Type B pancreatic cell (in vitro differentiated cells): ENCODE measurements at regions not wholly inside any gene's neighbourhood (a gene's known extent, or its start where the extent isn't known, plus 50 kb on each side); places are given as distances from the start of the nearest gene placed in this dataset.

Experiments used
- DNase-seq: peaks from one replicate; pipeline ENCODE4 v3.0.0; 2021; ENCODE audit warnings: mixed read lengths; ENCODE audit not compliant: unreplicated experiment; ENCODE audit errors: extremely low spot score
- H3K27ac Mint-ChIP-seq: 2 replicates; pipeline ENCODE4 v1.8.0; 2021; ENCODE audit warnings: mild to moderate bottlenecking, mixed read lengths
- H3K27me3 Mint-ChIP-seq: 2 replicates; pipeline ENCODE4 v1.8.0; 2021; ENCODE audit warnings: mixed read lengths
- H3K36me3 Mint-ChIP-seq: 2 replicates; pipeline ENCODE4 v1.8.0; 2021; ENCODE audit warnings: mixed read lengths
- H3K4me1 Mint-ChIP-seq: one replicate; pipeline ENCODE4 v1.8.0; 2021; ENCODE audit warnings: mixed read lengths; ENCODE audit not compliant: unreplicated experiment
- H3K4me3 Mint-ChIP-seq: 2 replicates; pipeline ENCODE4 v1.8.0; 2021; ENCODE audit warnings: mild to moderate bottlenecking, mixed read lengths
- H3K9me3 Mint-ChIP-seq: 2 replicates; pipeline ENCODE4 v1.8.0; 2021; ENCODE audit warnings: mixed read lengths
- CTCF ChIP-seq: fragments of 200-600 bp; sonication (generic); conservative IDR thresholded peaks from 2 replicates; pipeline ENCODE4 v1.5.0; 2021; ENCODE audit warnings: antibody characterized with exemption, mild to moderate bottlenecking

GRCh38 chr4:136934601-136935000, 597.7 kb downstream of the PCDH18 start:
- H3K4me3 Mint-ChIP-seq = no peak overlapping the region
- H3K4me1 Mint-ChIP-seq = peaks cover 11% of the 10 kb centered on the region
- DNase-seq = no peak
- H3K9me3 Mint-ChIP-seq = no peaks in the 10 kb centered on the region
- TF ChIP-seq CTCF = no peak
- no peaks in the 10 kb centered on the region for H3K27me3 Mint-ChIP-seq
- no peak overlapping the region for H3K27ac Mint-ChIP-seq
- H3K36me3 Mint-ChIP-seq = no peaks in the 10 kb centered on the region

- peaks cover 11% of the 10 kb centered on the region for H3K4me1 Mint-ChIP-seq
- TF ChIP-seq CTCF = no peak
- H3K36me3 Mint-ChIP-seq = no peaks in the 10 kb centered on the region
- H3K4me3 Mint-ChIP-seq = no peak overlapping the region
- DNase-seq = no peak
- peaks cover 6% of the 10 kb centered on the region for H3K9me3 Mint-ChIP-seq
- no peak overlapping the region for H3K27ac Mint-ChIP-seq
- H3K27me3 Mint-ChIP-seq = no peaks in the 10 kb centered on the region
Measured at GRCh38 chr4:136931781-136932180, 600.5 kb downstream of the PCDH18 start.

GRCh38 chr4:136928957-136929411, 603.3 kb downstream of the PCDH18 start:
- Mint-ChIP-seq H3K4me1 (no peaks in the 10 kb centered on the region), H3K27me3 (no peaks in the 10 kb centered on the region), H3K27ac (no peak overlapping the region), H3K4me3 (no peak overlapping the region), H3K36me3 (no peaks in the 10 kb centered on the region), H3K9me3 (peaks cover 6% of the 10 kb centered on the region)
- no peak for DNase-seq
- no peak for TF ChIP-seq CTCF

GRCh38 chr4:136927172-136927571, 605.1 kb downstream of the PCDH18 start:
- no peaks in the 10 kb centered on the region for H3K36me3 Mint-ChIP-seq
- no peak overlapping the region for H3K4me3 Mint-ChIP-seq
- DNase-seq = no peak
- no peak for TF ChIP-seq CTCF
- H3K27ac Mint-ChIP-seq = no peak overlapping the region
- peaks cover 6% of the 10 kb centered on the region for H3K9me3 Mint-ChIP-seq
- no peaks in the 10 kb centered on the region for H3K4me1 Mint-ChIP-seq
- H3K27me3 Mint-ChIP-seq = no peaks in the 10 kb centered on the region

GRCh38 chr4:136925203-136925602, 607.1 kb downstream of the PCDH18 start:
- Mint-ChIP-seq H3K4me3 (no peak overlapping the region), H3K27ac (no peak overlapping the region), H3K27me3 (no peaks in the 10 kb centered on the region), H3K36me3 (no peaks in the 10 kb centered on the region), H3K4me1 (peaks cover 3% of the 10 kb centered on the region), H3K9me3 (peaks cover 6% of the 10 kb centered on the region)
- DNase-seq = no peak
- TF ChIP-seq CTCF = no peak

- H3K36me3 Mint-ChIP-seq = no peaks in the 10 kb centered on the region
- TF ChIP-seq CTCF = no peak
- no peaks in the 10 kb centered on the region for H3K27me3 Mint-ChIP-seq
- peaks cover 5% of the 10 kb centered on the region for H3K4me1 Mint-ChIP-seq
- H3K4me3 Mint-ChIP-seq = no peak overlapping the region
- H3K9me3 Mint-ChIP-seq = no peaks in the 10 kb centered on the region
- no peak for DNase-seq
- no peak overlapping the region for H3K27ac Mint-ChIP-seq
Measured at GRCh38 chr4:136922066-136922465, 610.2 kb downstream of the PCDH18 start.
